Neural cell (in vitro differentiated cells): ENCODE measurements at regions not wholly inside any gene's neighbourhood (a gene's known extent, or its start where the extent isn't known, plus 50 kb on each side); places are given as distances from the start of the nearest gene placed in this dataset.

Source experiments
- H2AFZ ChIP-seq: fragments of 200-600, 300-800 bp; sonication (generic), shearing (Covaris generic); 2 replicates; pipeline ENCODE4 v1.6.0; 2014; ENCODE audit warnings: low read depth, mild to moderate bottlenecking, antibody characterized with exemption, low read length, moderate library complexity
- H3F3A ChIP-seq: fragments of 200-600 bp; shearing (Covaris generic); 2 replicates; pipeline ENCODE4 v1.6.1; 2016; ENCODE audit warnings: mild to moderate bottlenecking, moderate library complexity, mixed read lengths, antibody characterized with exemption, low read length; ENCODE audit not compliant: insufficient read depth, poor library complexity, severe bottlenecking
- H3K27ac ChIP-seq: fragments of 200-600, 300-800 bp; sonication (generic), shearing (Covaris generic); 2 replicates; pipeline ENCODE4 v1.5.1; 2014; ENCODE audit warnings: mild to moderate bottlenecking, low read length, moderate library complexity
- H3K27me3 ChIP-seq: fragments of 300-800, 200-600 bp; sonication (generic), shearing (Covaris generic); 2 replicates; pipeline ENCODE4 v1.6.0; 2014; ENCODE audit warnings: mild to moderate bottlenecking, low read depth, low read length, moderate library complexity; ENCODE audit not compliant: insufficient read depth
- H3K36me3 ChIP-seq: fragments of 300-800, 200-600 bp; sonication (generic), shearing (Covaris generic); 2 replicates; pipeline ENCODE4 v1.5.1; 2014; ENCODE audit warnings: mild to moderate bottlenecking, antibody characterized with exemption, low read length, moderate library complexity; ENCODE audit not compliant: insufficient read depth
- H3K4me2 ChIP-seq: fragments of 300-800, 200-600 bp; sonication (generic), shearing (Covaris generic); 2 replicates; pipeline ENCODE4 v1.6.0; 2014; ENCODE audit warnings: mild to moderate bottlenecking, low read length
- H3K4me3 ChIP-seq: fragments of 300-800, 200-600 bp; sonication (generic), shearing (Covaris generic); 2 replicates; pipeline ENCODE4 v1.5.1; 2014; ENCODE audit warnings: mild to moderate bottlenecking, low read length, moderate library complexity
- H3K79me2 ChIP-seq: fragments of 200-600 bp; shearing (Covaris generic); replicated peaks from 2 replicates; pipeline ENCODE4 v1.6.0; 2014; ENCODE audit warnings: mild to moderate bottlenecking, low read length, moderate library complexity; ENCODE audit not compliant: insufficient read depth
- H3K9ac ChIP-seq: fragments of 300-800, 200-600 bp; sonication (generic), shearing (Covaris generic); 2 replicates; pipeline ENCODE4 v1.6.1; 2016; ENCODE audit warnings: mild to moderate bottlenecking, low read length, mixed read lengths
- H3K9me2 ChIP-seq: fragments of 200-600 bp; shearing (Covaris generic); 2 replicates; pipeline ENCODE4 v1.6.1; 2016; ENCODE audit warnings: mild to moderate bottlenecking, low read length, mixed read lengths; ENCODE audit not compliant: insufficient read depth
- H3K9me3 ChIP-seq: fragments of 200-600, 300-800 bp; sonication (generic), shearing (Covaris generic); 2 replicates; pipeline ENCODE4 v1.6.1; 2016; ENCODE audit warnings: mild to moderate bottlenecking, mixed run types, low read length, moderate library complexity, mixed read lengths
- H4K20me1 ChIP-seq: fragments of 200-600 bp; shearing (Covaris generic); 2 replicates; pipeline ENCODE4 v1.6.1; 2016; ENCODE audit warnings: mild to moderate bottlenecking, mixed run types; ENCODE audit not compliant: insufficient read depth
- CTCF ChIP-seq: fragments of 450-650 bp; IDR thresholded peaks from 2 replicates; pipeline ENCODE4 v1.5.1; 2014; ENCODE audit warnings: antibody characterized with exemption, mild to moderate bottlenecking, moderate library complexity; ENCODE audit not compliant: poor library complexity, severe bottlenecking
- EP300 ChIP-seq: fragments of 450-650 bp; conservative IDR thresholded peaks from 2 replicates; pipeline ENCODE4 v1.6.1; 2014; ENCODE audit warnings: antibody characterized with exemption, mild to moderate bottlenecking, moderate library complexity; ENCODE audit not compliant: poor library complexity, severe bottlenecking
- EZH2 ChIP-seq: fragments of 200-600, 300-800 bp; shearing (Covaris generic), sonication (generic); IDR thresholded peaks from 2 replicates; pipeline ENCODE4 v1.6.1; 2014; ENCODE audit warnings: antibody characterized with exemption, low read length, borderline replicate concordance, mild to moderate bottlenecking; ENCODE audit not compliant: insufficient read depth, poor library complexity, severe bottlenecking
- MXI1 ChIP-seq: fragments of 450-650 bp; conservative IDR thresholded peaks from 2 replicates; pipeline ENCODE4 v1.6.1; 2014; ENCODE audit warnings: antibody characterized with exemption, mild to moderate bottlenecking; ENCODE audit not compliant: poor library complexity, severe bottlenecking
- POLR2AphosphoS5 ChIP-seq: IDR thresholded peaks from 2 replicates; pipeline ENCODE4 v1.6.1; 2012
- RAD21 ChIP-seq: fragments of 450-650 bp; conservative IDR thresholded peaks from 2 replicates; pipeline ENCODE4 v1.6.1; 2014; ENCODE audit warnings: antibody characterized with exemption, mild to moderate bottlenecking, moderate library complexity
- REST ChIP-seq: IDR thresholded peaks from 2 replicates; pipeline ENCODE4 v1.6.1; 2012; ENCODE audit warnings: borderline replicate concordance
- SMC3 ChIP-seq: fragments of 450-650 bp; conservative IDR thresholded peaks from 2 replicates; pipeline ENCODE4 v1.6.1; 2014; ENCODE audit warnings: antibody characterized with exemption, mild to moderate bottlenecking, moderate library complexity; ENCODE audit not compliant: poor library complexity
- TAF1 ChIP-seq: IDR thresholded peaks from 2 replicates; pipeline ENCODE4 v1.6.1; 2012; ENCODE audit warnings: low read depth

- Histone ChIP-seq H3K27ac (no peak overlapping the region), H3K9ac (no peak overlapping the region), H3K9me3 (no peaks in the 10 kb centered on the region), H3K36me3 (no peaks in the 10 kb centered on the region), H4K20me1 (no peaks in the 10 kb centered on the region), H3K9me2 (no peaks in the 10 kb centered on the region), H2AFZ (no peak overlapping the region), H3K4me3 (no peak overlapping the region), H3K4me2 (no peak overlapping the region), H3K27me3 (no peaks in the 10 kb centered on the region), H3K79me2 (no peaks in the 10 kb centered on the region), H3F3A (no peaks in the 10 kb centered on the region)
- TF ChIP-seq MXI1 = no peak
- TF ChIP-seq RAD21 = no peak
- TF ChIP-seq EP300 = no peak
- TF ChIP-seq SMC3 = no peak
- TF ChIP-seq REST = no peak
- TF ChIP-seq EZH2 = no peak
- TF ChIP-seq POLR2AphosphoS5 = no peak
- TF ChIP-seq TAF1 = no peak
- TF ChIP-seq CTCF = no peak
Measured at GRCh38 chr6:113184291-113184690, 672.9 kb upstream of the MARCKS start.

GRCh38 chr6:113184736-113185135, 672.4 kb upstream of the MARCKS start:
- H3F3A ChIP-seq = no peaks in the 10 kb centered on the region
- no peak overlapping the region for H2AFZ ChIP-seq
- no peaks in the 10 kb centered on the region for H3K9me2 ChIP-seq
- no peak overlapping the region for H3K27ac ChIP-seq
- H3K79me2 ChIP-seq = no peaks in the 10 kb centered on the region
- H3K9ac ChIP-seq = no peak overlapping the region
- no peaks in the 10 kb centered on the region for H3K9me3 ChIP-seq
- no peaks in the 10 kb centered on the region for H3K36me3 ChIP-seq
- H3K4me2 ChIP-seq = no peak overlapping the region
- TF ChIP-seq EZH2 = no peak
- H3K4me3 ChIP-seq = no peak overlapping the region
- no peaks in the 10 kb centered on the region for H4K20me1 ChIP-seq
- H3K27me3 ChIP-seq = no peaks in the 10 kb centered on the region

- Histone ChIP-seq H2AFZ (no peak overlapping the region), H3K27me3 (no peaks in the 10 kb centered on the region), H3K4me2 (no peak overlapping the region), H3K9me3 (no peaks in the 10 kb centered on the region), H3K36me3 (no peaks in the 10 kb centered on the region), H4K20me1 (no peaks in the 10 kb centered on the region), H3F3A (no peaks in the 10 kb centered on the region), H3K27ac (no peak overlapping the region), H3K4me3 (no peak overlapping the region), H3K9ac (no peak overlapping the region), H3K79me2 (no peaks in the 10 kb centered on the region), H3K9me2 (no peaks in the 10 kb centered on the region)
- no peak for TF ChIP-seq CTCF
- no peak for TF ChIP-seq POLR2AphosphoS5
- TF ChIP-seq RAD21 = no peak
- TF ChIP-seq EP300 = no peak
- no peak for TF ChIP-seq EZH2
- no peak for TF ChIP-seq REST
- TF ChIP-seq SMC3 = no peak
- TF ChIP-seq TAF1 = no peak
- TF ChIP-seq MXI1 = no peak
Measured at GRCh38 chr6:113185299-113185698, 671.8 kb upstream of the MARCKS start.
